Tibial nerve (tissue), 3 donors: ENCODE measurements at regions not wholly inside any gene's neighbourhood (a gene's known extent, or its start where the extent isn't known, plus 50 kb on each side); places are given as distances from the start of the nearest gene placed in this dataset.

Experiments
- POLR2A ChIP-seq, 2 donors: fragments of 450-650 bp; IDR thresholded peaks; one replicate each; pipeline ENCODE4 v1.6.1; 2017; ENCODE audit warnings: antibody characterized with exemption in 2 of 2, mild to moderate bottlenecking in 2 of 2, moderate library complexity in 2 of 2
- TF ChIP-seq, protein P1 (sequence below), 5 experiments: fragments of 200-600 bp in 3 of 5; fragments of 450-650 bp in 2 of 5; sonication (generic) in 3 of 5; IDR thresholded peaks; one replicate each; pipeline ENCODE4 v1.5.1; 2016 to 2019; ENCODE audit warnings: antibody characterized with exemption in 5 of 5, mild to moderate bottlenecking in 3 of 5, moderate library complexity in 2 of 5

DNA sequence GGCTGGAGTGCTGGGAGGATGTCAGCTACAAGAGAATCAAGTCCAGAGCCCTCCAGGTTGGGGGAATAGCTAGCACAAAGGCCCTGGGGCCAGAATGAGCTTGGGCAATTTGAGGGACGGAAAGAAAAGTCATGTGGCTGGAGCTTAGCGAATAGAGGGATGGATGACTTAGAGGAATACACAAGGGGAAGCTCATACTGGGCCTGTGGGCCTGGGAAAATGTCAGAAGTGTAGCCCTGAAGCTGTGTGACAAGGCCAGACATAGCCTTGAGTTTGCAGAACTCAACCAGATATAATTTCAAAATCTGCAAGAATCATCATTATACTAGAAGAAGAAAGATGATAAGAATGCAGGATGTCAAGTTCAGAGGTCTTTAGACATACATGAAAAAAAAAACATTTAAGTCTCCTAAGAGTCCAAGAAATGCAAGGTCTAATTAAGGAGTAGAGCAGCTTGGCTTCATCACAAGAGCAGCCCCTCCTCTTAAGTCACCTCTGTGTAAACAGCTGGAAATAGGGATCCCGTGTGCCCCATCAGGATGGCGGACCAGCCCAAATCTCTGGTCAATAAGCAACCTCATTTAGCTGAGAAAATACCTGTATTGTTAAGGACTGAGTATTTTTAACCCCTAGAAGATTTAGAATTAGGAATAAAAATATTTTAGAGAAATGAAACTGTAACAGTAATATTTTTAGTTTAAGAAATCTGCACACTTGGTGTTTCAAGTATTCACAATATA, 66.6 kb downstream of the ABCC12 start:
- no peak for TF ChIP-seq POLR2A (IDR thresholded peaks at IDR 0.05)
- TF ChIP-seq, protein P1, sequence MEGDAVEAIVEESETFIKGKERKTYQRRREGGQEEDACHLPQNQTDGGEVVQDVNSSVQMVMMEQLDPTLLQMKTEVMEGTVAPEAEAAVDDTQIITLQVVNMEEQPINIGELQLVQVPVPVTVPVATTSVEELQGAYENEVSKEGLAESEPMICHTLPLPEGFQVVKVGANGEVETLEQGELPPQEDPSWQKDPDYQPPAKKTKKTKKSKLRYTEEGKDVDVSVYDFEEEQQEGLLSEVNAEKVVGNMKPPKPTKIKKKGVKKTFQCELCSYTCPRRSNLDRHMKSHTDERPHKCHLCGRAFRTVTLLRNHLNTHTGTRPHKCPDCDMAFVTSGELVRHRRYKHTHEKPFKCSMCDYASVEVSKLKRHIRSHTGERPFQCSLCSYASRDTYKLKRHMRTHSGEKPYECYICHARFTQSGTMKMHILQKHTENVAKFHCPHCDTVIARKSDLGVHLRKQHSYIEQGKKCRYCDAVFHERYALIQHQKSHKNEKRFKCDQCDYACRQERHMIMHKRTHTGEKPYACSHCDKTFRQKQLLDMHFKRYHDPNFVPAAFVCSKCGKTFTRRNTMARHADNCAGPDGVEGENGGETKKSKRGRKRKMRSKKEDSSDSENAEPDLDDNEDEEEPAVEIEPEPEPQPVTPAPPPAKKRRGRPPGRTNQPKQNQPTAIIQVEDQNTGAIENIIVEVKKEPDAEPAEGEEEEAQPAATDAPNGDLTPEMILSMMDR (IDR thresholded peaks at IDR 0.05): no peak
